Panc1 (cell line): ENCODE measurements at regions not wholly inside any gene's neighbourhood (a gene's known extent, or its start where the extent isn't known, plus 50 kb on each side); places are given as distances from the start of the nearest gene placed in this dataset.
"Not testable (repeated sequence)": the region's sequence is repeated elsewhere in the genome, so short reads cannot be mapped to it uniquely, and the experiment has no call there.

Experiments
- CTCF ChIP-seq: fragments of 450-650 bp; IDR thresholded peaks from 2 replicates; pipeline ENCODE4 v1.5.1; 2017; ENCODE audit warnings: mild to moderate bottlenecking
- POLR2AphosphoS5 ChIP-seq: IDR thresholded peaks from 2 replicates; pipeline ENCODE4 v1.6.1; 2012; ENCODE audit warnings: mild to moderate bottlenecking, low read depth, low read length, moderate library complexity
- REST ChIP-seq, 2 experiments: IDR thresholded peaks; 2 replicates each; pipeline ENCODE4 v1.6.1; 2011 to 2012; ENCODE audit warnings: low read depth in 2 of 2, control low read depth in 1 of 2, low read length in 1 of 2, mild to moderate bottlenecking in 1 of 2, moderate library complexity in 1 of 2; ENCODE audit not compliant: insufficient read depth in 1 of 2
- SIN3A ChIP-seq: IDR thresholded peaks from 2 replicates; pipeline ENCODE4 v1.6.1; 2012; ENCODE audit warnings: low read depth, mild to moderate bottlenecking, low read length, moderate library complexity, borderline replicate concordance; ENCODE audit not compliant: insufficient read depth
- TCF7L2 ChIP-seq: IDR thresholded peaks from 2 replicates; pipeline ENCODE4 v1.6.1; 2011; ENCODE audit warnings: mild to moderate bottlenecking, low read depth, low read length, inconsistent platforms

GRCh38 chr1:94289244-94289643 lies 51.9 kb upstream of the ARHGAP29 start:
- not testable (repeated sequence) for TF ChIP-seq CTCF; SIN3A; REST (IDR thresholded peaks at IDR 0.05; ENCODE audit: insufficient read depth in 1 of 2, low read depth in 2 of 2, low read length in 1 of 2); POLR2AphosphoS5; TCF7L2
